GM23248 (cell line): ENCODE measurements at regions not wholly inside any gene's neighbourhood (a gene's known extent, or its start where the extent isn't known, plus 50 kb on each side); places are given as distances from the start of the nearest gene placed in this dataset.

Source experiments
- EZH2 ChIP-seq: fragments of 200-600 bp; sonication (generic); IDR thresholded peaks from 2 replicates; pipeline ENCODE4 v1.6.1; 2018; ENCODE audit warnings: antibody characterized with exemption, mild to moderate bottlenecking; ENCODE audit not compliant: insufficient read depth, poor library complexity, severe bottlenecking
- EZH2phosphoT487 ChIP-seq: fragments of 200-600 bp; sonication (generic); IDR thresholded peaks from 2 replicates; pipeline ENCODE4 v1.6.1; 2018; ENCODE audit warnings: antibody characterized with exemption, moderate library complexity, mild to moderate bottlenecking, low read depth; ENCODE audit not compliant: insufficient read depth

DNA sequence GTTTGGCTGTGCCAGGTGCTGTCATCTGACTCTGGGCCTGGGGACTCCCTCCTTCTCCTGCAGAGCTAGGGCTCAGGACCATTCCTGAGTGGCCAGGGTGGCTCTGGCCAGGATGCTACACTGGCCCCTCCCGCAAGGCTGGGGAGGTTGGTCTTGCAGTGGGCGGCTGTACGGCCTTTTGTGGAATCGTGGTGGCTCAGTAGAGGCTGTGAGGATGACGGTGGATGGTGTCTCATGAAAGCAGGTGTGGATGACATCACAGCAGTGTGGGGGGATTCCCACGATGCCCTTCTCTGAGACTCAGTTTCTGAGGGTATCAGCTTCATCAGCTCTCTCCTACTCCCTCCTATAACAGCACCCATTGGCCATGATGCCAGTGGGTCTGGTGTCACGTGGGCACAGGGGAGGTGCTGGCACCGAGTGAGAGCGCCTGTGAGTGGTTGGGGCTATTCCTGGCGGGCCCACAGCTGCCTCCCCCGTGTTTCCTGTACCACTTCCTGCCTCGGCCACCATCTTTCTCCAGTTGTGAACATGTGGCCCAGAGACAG is 144.2 kb upstream of the HDAC4 start:
- no peak for TF ChIP-seq EZH2
- TF ChIP-seq EZH2phosphoT487: no peak
